Gastroesophageal sphincter (tissue), 4 donors: ENCODE measurements at regions not wholly inside any gene's neighbourhood (a gene's known extent, or its start where the extent isn't known, plus 50 kb on each side); places are given as distances from the start of the nearest gene placed in this dataset.

Experiments
- ATAC-seq: fragments of 150-250 bp; one replicate; pipeline ENCODE4 v1.9.1; 2016; ENCODE audit warnings: mild to moderate bottlenecking, moderate library complexity
- H3K27ac ChIP-seq, 4 donors: fragments of 200-600 bp; sonication (generic) in 3 of 4; 1 replicate in 3 of 4; 2 replicates in 1 of 4; pipeline ENCODE4 v1.5.1; 2016 to 2019
- H3K27me3 ChIP-seq: fragments of 200-600 bp; sonication (generic); one replicate; pipeline ENCODE4 v1.5.1; 2019
- H3K36me3 ChIP-seq, 2 donors: fragments of 200-600 bp; sonication (generic); one replicate each; pipeline ENCODE4 v1.5.1; 2019; ENCODE audit warnings: control low read depth in 1 of 2
- H3K4me1 ChIP-seq, 3 donors: fragments of 200-600 bp; sonication (generic); 1 replicate in 2 of 3; 2 replicates in 1 of 3; pipeline ENCODE4 v1.5.1; 2016 to 2019; ENCODE audit warnings: control low read depth in 2 of 3
- H3K4me3 ChIP-seq, 2 donors: fragments of 200-600 bp; sonication (generic); one replicate each; pipeline ENCODE4 v1.5.1; 2019; ENCODE audit warnings: mild to moderate bottlenecking in 1 of 2, moderate library complexity in 1 of 2
- H3K9me3 ChIP-seq, 3 donors: fragments of 200-600 bp; sonication (generic); one replicate each; pipeline ENCODE4 v1.5.1; 2017 to 2019; ENCODE audit warnings: control low read depth in 2 of 3
- CTCF ChIP-seq, 4 experiments: fragments of 200-600 bp in 2 of 4; fragments of 450-650 bp in 2 of 4; sonication (generic) in 1 of 4; IDR thresholded peaks; one replicate each; pipeline ENCODE4 v1.5.1; 2017 to 2019; ENCODE audit warnings: antibody characterized with exemption in 4 of 4, mild to moderate bottlenecking in 2 of 4, moderate library complexity in 2 of 4
- EP300 ChIP-seq: sonication (generic); formaldehyde crosslinking; IDR thresholded peaks from one replicate; pipeline ENCODE4 v1.6.1; 2017; ENCODE audit warnings: antibody characterized with exemption, mild to moderate bottlenecking
- POLR2A ChIP-seq, 2 donors: fragments of 450-650 bp; IDR thresholded peaks; one replicate each; pipeline ENCODE4 v1.6.1; 2017; ENCODE audit warnings: antibody characterized with exemption in 2 of 2, mild to moderate bottlenecking in 2 of 2, moderate library complexity in 1 of 2
- POLR2AphosphoS5 ChIP-seq: sonication (generic); formaldehyde crosslinking; IDR thresholded peaks from one replicate; pipeline ENCODE4 v1.6.1; 2017; ENCODE audit warnings: antibody characterized with exemption
- WGBS, 2 donors: methylation state at CpG; one replicate each; pipeline ENCODE4 v1.1.5; 2018; ENCODE audit warnings: low coverage in 1 of 2; 5-methylcytosine and 5-hydroxymethylcytosine counted together

GRCh38 chr2:157125685-157126084, 131.8 kb upstream of the GALNT5 start:
- no peaks in the 10 kb centered on the region for H3K36me3 ChIP-seq
- H3K27ac ChIP-seq: no peak overlapping the region
- no peaks in the 10 kb centered on the region for H3K27me3 ChIP-seq
- H3K4me1 ChIP-seq: no peaks in the 10 kb centered on the region
- H3K4me3 ChIP-seq: no peak overlapping the region
- H3K9me3 ChIP-seq: no peaks in the 10 kb centered on the region
- WGBS, 2 donors: 73 to 75% methylated on average over 1 of the region's 1 CpG
- TF ChIP-seq POLR2A (IDR thresholded peaks at IDR 0.05): no peak
- no peak for TF ChIP-seq POLR2AphosphoS5
- TF ChIP-seq EP300: no peak
- no peak for TF ChIP-seq CTCF (IDR thresholded peaks at IDR 0.05)
- ATAC-seq: no peak

- Histone ChIP-seq H3K36me3 (no peaks in the 10 kb centered on the region), H3K27me3 (no peaks in the 10 kb centered on the region), H3K4me3 (no peak overlapping the region), H3K27ac (no peak overlapping the region), H3K4me1 (no peaks in the 10 kb centered on the region), H3K9me3 (no peaks in the 10 kb centered on the region)
- TF ChIP-seq EP300 (no peak), POLR2AphosphoS5 (no peak), CTCF (IDR thresholded peaks at IDR 0.05) (no peak), POLR2A (IDR thresholded peaks at IDR 0.05) (no peak)
- no peak for ATAC-seq
These were observed 130.1 kb upstream of the GALNT5 start for GRCh38 chr2:157127249-157128012.

- Histone ChIP-seq H3K36me3 (no peaks in the 10 kb centered on the region), H3K4me3 (no peak overlapping the region), H3K27me3 (no peaks in the 10 kb centered on the region), H3K27ac (no peak overlapping the region), H3K9me3 (no peaks in the 10 kb centered on the region), H3K4me1 (no peaks in the 10 kb centered on the region)
- TF ChIP-seq POLR2A (IDR thresholded peaks at IDR 0.05) (no peak), EP300 (no peak), CTCF (IDR thresholded peaks at IDR 0.05) (no peak), POLR2AphosphoS5 (no peak)
- WGBS, 2 donors: 100% methylated on average over 4 of the region's 4 CpGs; no CpG with 5 or more reads in 1 of the 2 donors
- ATAC-seq: no peak
These were observed 113.6 kb upstream of the GALNT5 start for GRCh38 chr2:157143901-157144300.

- Histone ChIP-seq H3K36me3 (no peaks in the 10 kb centered on the region), H3K9me3 (no peaks in the 10 kb centered on the region), H3K27me3 (no peaks in the 10 kb centered on the region), H3K4me1 (no peaks in the 10 kb centered on the region), H3K4me3 (no peak overlapping the region), H3K27ac (no peak overlapping the region)
- no peak for ATAC-seq
- 46 to 50% methylated on average over 2 of the region's 2 CpGs for WGBS, 2 donors
- TF ChIP-seq EP300: no peak
- no peak for TF ChIP-seq POLR2A (IDR thresholded peaks at IDR 0.05)
- no peak for TF ChIP-seq POLR2AphosphoS5
- no peak for TF ChIP-seq CTCF (IDR thresholded peaks at IDR 0.05)
These were observed 108.2 kb upstream of the GALNT5 start for GRCh38 chr2:157149270-157149669.

GRCh38 chr2:157150747-157151146, 106.8 kb upstream of the GALNT5 start:
- Histone ChIP-seq H3K9me3 (no peaks in the 10 kb centered on the region), H3K36me3 (no peaks in the 10 kb centered on the region), H3K4me3 (no peak overlapping the region), H3K4me1 (no peaks in the 10 kb centered on the region), H3K27me3 (no peaks in the 10 kb centered on the region), H3K27ac (no peak overlapping the region)
- no peak for ATAC-seq
- no peak for TF ChIP-seq POLR2A (IDR thresholded peaks at IDR 0.05)
- TF ChIP-seq EP300: no peak
- no peak for TF ChIP-seq POLR2AphosphoS5
- TF ChIP-seq CTCF (IDR thresholded peaks at IDR 0.05): no peak
- 56 to 70% methylated on average over 3 of the region's 3 CpGs for WGBS, 2 donors
